ENCODE measurements at regions not wholly inside any gene's neighbourhood (a gene's known extent, or its start where the extent isn't known, plus 50 kb on each side); places are given as distances from the start of the nearest gene placed in this dataset.

- DNase-seq, result no peak
These were observed 50.9 kb upstream of the CPNE8 start for GRCh38 chr12:38956337-38956736.
